ENCODE measurements at regions not wholly inside any gene's neighbourhood (a gene's known extent, or its start where the extent isn't known, plus 50 kb on each side); places are given as distances from the start of the nearest gene placed in this dataset.

GRCh38 chr2:111633189-111633588 is 250.8 kb downstream of the ANAPC1 start:
- TF ChIP-seq CTCF (conservative IDR thresholded peaks at IDR 0.05; ENCODE audit: low read depth, low read length) (no peak), EZH2 (IDR thresholded peaks at IDR 0.05; ENCODE audit: low read length, unreplicated experiment) (no peak)

All from PC-3 (cell line).